H1 (cell line): ENCODE measurements at regions not wholly inside any gene's neighbourhood (a gene's known extent, or its start where the extent isn't known, plus 50 kb on each side); places are given as distances from the start of the nearest gene placed in this dataset.

Experiments
- CTCF ChIA-PET: fragments of 300-600 bp; sonication (Branson Sonifier 250); formaldehyde crosslinking; loops from one replicate; lab custom pipeline; 2021; ENCODE audit not compliant: partially characterized antibody; lab: Charles Lee
- POLR2A ChIA-PET: fragments of 300-600 bp; sonication (Branson Sonifier 250); formaldehyde crosslinking; loops from one replicate; lab custom pipeline; 2021; ENCODE audit warnings: inconsistent platforms; ENCODE audit not compliant: partially characterized antibody; lab: Charles Lee
- DNase-seq, 2 experiments: peaks; one replicate each; pipeline versions ENCODE4 v3.0.0 to v3.0.0-alpha.2; 2010 to 2022; ENCODE audit warnings: low spot score in 2 of 2, low read depth in 1 of 2, mixed read lengths in 1 of 2
- FAIRE-seq: peaks from 2 replicates; lab custom pipeline; 2011; peaks lifted over from hg19 to GRCh38; lab: Jason Lieb, UNC
- H2AFZ ChIP-seq: 2 replicates; pipeline ENCODE4 v1.8.1; 2012; ENCODE audit warnings: low read length, inconsistent platforms
- H2AK5ac ChIP-seq: 2 replicates; pipeline ENCODE4 v1.6.1; 2013; ENCODE audit warnings: low read depth, low read length
- H2BK120ac ChIP-seq: replicated peaks from 2 replicates; pipeline ENCODE3; 2013; ENCODE audit warnings: low read depth, low read length, inconsistent platforms
- H2BK12ac ChIP-seq: 2 replicates; pipeline ENCODE4 v1.6.1; 2013; ENCODE audit warnings: low read depth, low read length
- H2BK15ac ChIP-seq: 2 replicates; pipeline ENCODE4 v1.6.1; 2013; ENCODE audit warnings: low read length
- H2BK20ac ChIP-seq: 2 replicates; pipeline ENCODE4 v1.6.1; 2013; ENCODE audit warnings: low read length
- H2BK5ac ChIP-seq: 2 replicates; pipeline ENCODE4 v1.6.1; 2013; ENCODE audit warnings: low read depth, low read length
- H3K14ac ChIP-seq: 2 replicates; pipeline ENCODE4 v1.6.1; 2013; ENCODE audit warnings: inconsistent platforms; ENCODE audit not compliant: insufficient read length
- H3K18ac ChIP-seq: 2 replicates; pipeline ENCODE4 v1.6.1; 2013; ENCODE audit warnings: low read length; ENCODE audit errors: extremely low read depth
- H3K23ac ChIP-seq: 2 replicates; pipeline ENCODE4 v1.6.1; 2013; ENCODE audit warnings: inconsistent platforms; ENCODE audit not compliant: insufficient read length
- H3K23me2 ChIP-seq: 2 replicates; pipeline ENCODE4 v1.6.1; 2013; ENCODE audit warnings: low read depth, low read length
- H3K27ac ChIP-seq: 2 replicates; pipeline ENCODE4 v1.6.1; 2011; ENCODE audit warnings: low read depth, low read length, inconsistent platforms
- H3K27me3 ChIP-seq, 4 experiments: replicated peaks in 1 of 4; 1 replicate in 1 of 4; 2 replicates in 3 of 4; pipeline versions ENCODE4 v1.6.1 to v1.8.1; 2011 to 2013; ENCODE audit warnings: low read length in 3 of 4, mild to moderate bottlenecking in 3 of 4, inconsistent platforms in 2 of 4, mixed read lengths in 2 of 4, moderate library complexity in 1 of 4; ENCODE audit not compliant: control insufficient read depth in 3 of 4, insufficient read depth in 3 of 4; ENCODE audit errors: extremely low read depth in 1 of 4
- H3K36me3 ChIP-seq, 4 experiments: 2 replicates each; pipeline versions ENCODE4 v1.6.1 to v1.8.1; 2011 to 2013; ENCODE audit warnings: mild to moderate bottlenecking in 4 of 4, low read length in 3 of 4, moderate library complexity in 2 of 4, control low read depth in 1 of 4, inconsistent platforms in 1 of 4; ENCODE audit not compliant: insufficient read depth in 4 of 4, control insufficient read depth in 2 of 4
- H3K4ac ChIP-seq: replicated peaks from 2 replicates; pipeline ENCODE3; 2013; ENCODE audit warnings: low read length, low read depth, mixed read lengths, inconsistent platforms; ENCODE audit not compliant: insufficient read length
- H3K4me1 ChIP-seq, 4 experiments: replicated peaks in 1 of 4; 1 replicate in 1 of 4; 2 replicates in 3 of 4; pipeline versions ENCODE4 v1.6.1 to v1.8.1; 2011 to 2013; ENCODE audit warnings: low read length in 3 of 4, inconsistent platforms in 2 of 4, mixed read lengths in 1 of 4; ENCODE audit not compliant: insufficient read depth in 4 of 4, control insufficient read depth in 3 of 4
- H3K4me2 ChIP-seq, 2 experiments: 2 replicates each; pipeline versions ENCODE4 v1.6.1 to v1.8.1; 2011 to 2013; ENCODE audit warnings: low read depth in 2 of 2, low read length in 2 of 2, control low read depth in 1 of 2, inconsistent platforms in 1 of 2, mild to moderate bottlenecking in 1 of 2; ENCODE audit not compliant: insufficient read depth in 1 of 2
- H3K4me3 ChIP-seq, 4 experiments: fragments of 200-600, 300-600 bp in 1 of 4; sonication (generic), shearing (Covaris generic), sonication (Bioruptor Twin) in 1 of 4; 2 replicates each; pipeline versions ENCODE4 v1.5.1 to v1.8.1; 2011 to 2016; ENCODE audit warnings: low read length in 4 of 4, low read depth in 3 of 4, control low read depth in 2 of 4, inconsistent platforms in 2 of 4, mild to moderate bottlenecking in 2 of 4, mixed read lengths in 1 of 4, moderate library complexity in 1 of 4; ENCODE audit not compliant: insufficient read depth in 2 of 4; ENCODE audit errors: extremely low read depth in 1 of 4
- H3K56ac ChIP-seq: replicated peaks from 2 replicates; pipeline ENCODE3; 2013; ENCODE audit warnings: low read depth, mild to moderate bottlenecking, mixed read lengths, low read length, inconsistent platforms; ENCODE audit not compliant: insufficient read length
- H3K79me1 ChIP-seq: 2 replicates; pipeline ENCODE4 v1.6.1; 2013; ENCODE audit warnings: low read depth, low read length, control low read depth
- H3K79me2 ChIP-seq, 2 experiments: 2 replicates each; pipeline versions ENCODE4 v1.6.1 to v1.8.1; 2012 to 2013; ENCODE audit warnings: low read length in 2 of 2, mild to moderate bottlenecking in 2 of 2, inconsistent platforms in 1 of 2; ENCODE audit not compliant: insufficient read depth in 2 of 2, control insufficient read depth in 1 of 2
- H3K9ac ChIP-seq, 4 experiments: replicated peaks in 1 of 4; 1 replicate in 1 of 4; 2 replicates in 3 of 4; pipeline versions ENCODE4 v1.6.1 to v1.8.1; 2011 to 2013; ENCODE audit warnings: low read depth in 3 of 4, low read length in 3 of 4, control low read depth in 2 of 4, mild to moderate bottlenecking in 2 of 4, moderate library complexity in 2 of 4, inconsistent platforms in 1 of 4; ENCODE audit errors: extremely low read depth in 1 of 4
- H3K9me3 ChIP-seq, 2 experiments: 2 replicates each; pipeline versions ENCODE4 v1.6.1 to v1.8.1; 2012 to 2013; ENCODE audit warnings: mild to moderate bottlenecking in 2 of 2, moderate library complexity in 2 of 2, control low read depth in 1 of 2, inconsistent platforms in 1 of 2, low read depth in 1 of 2, low read length in 1 of 2, mixed read lengths in 1 of 2; ENCODE audit not compliant: insufficient read depth in 2 of 2
- H4K20me1 ChIP-seq, 2 experiments: replicated peaks in 1 of 2; 2 replicates each; pipeline versions ENCODE3 to v1.8.1; 2011 to 2013; ENCODE audit warnings: inconsistent platforms in 2 of 2, low read length in 2 of 2, mild to moderate bottlenecking in 1 of 2; ENCODE audit not compliant: insufficient read depth in 2 of 2, control insufficient read depth in 1 of 2
- H4K5ac ChIP-seq: 2 replicates; pipeline ENCODE4 v1.6.1; 2013; ENCODE audit warnings: low read length, low read depth, mixed read lengths, inconsistent platforms; ENCODE audit not compliant: insufficient read length
- H4K8ac ChIP-seq: 2 replicates; pipeline ENCODE4 v1.8.0; 2013; ENCODE audit warnings: mild to moderate bottlenecking, moderate library complexity, low read length, inconsistent platforms; ENCODE audit not compliant: insufficient read depth; ENCODE audit errors: extremely low read depth
- H4K91ac ChIP-seq: replicated peaks from 2 replicates; pipeline ENCODE3; 2013; ENCODE audit warnings: low read length, mixed read lengths, inconsistent platforms; ENCODE audit not compliant: insufficient read length
- CBX8 ChIP-seq: fragments of 300-800, 300-1000 bp; sonication (generic); IDR thresholded peaks from 2 replicates; pipeline ENCODE4 v1.7.1; 2016; ENCODE audit warnings: low read depth, low read length, borderline replicate concordance
- CEBPB ChIP-seq: IDR thresholded peaks from 2 replicates; pipeline ENCODE4 v1.6.1; 2012; ENCODE audit warnings: low read depth, low read length
- MAFK ChIP-seq: IDR thresholded peaks from 2 replicates; pipeline ENCODE4 v1.6.1; 2012; ENCODE audit warnings: low read depth, mild to moderate bottlenecking, improper control_type of control experiment, low read length
- RBBP5 ChIP-seq: IDR thresholded peaks from 2 replicates; pipeline ENCODE4 v1.7.1; 2012; ENCODE audit warnings: low read depth, mild to moderate bottlenecking, inconsistent platforms, low read length, moderate library complexity, borderline replicate concordance
- RNF2 ChIP-seq: fragments of 200-900, 300-1000 bp; sonication (generic); IDR thresholded peaks from 2 replicates; pipeline ENCODE4 v1.7.1; 2016; ENCODE audit warnings: borderline replicate concordance, low read depth, mild to moderate bottlenecking, antibody characterized with exemption, low read length; ENCODE audit not compliant: poor library complexity, severe bottlenecking; ENCODE audit errors: missing control alignments
- RXRA ChIP-seq: IDR thresholded peaks from 2 replicates; pipeline ENCODE4 v1.6.1; 2011; ENCODE audit warnings: low read depth, mild to moderate bottlenecking, low read length, moderate library complexity; ENCODE audit not compliant: insufficient read depth
- SRF ChIP-seq: IDR thresholded peaks from 2 replicates; pipeline ENCODE4 v1.6.1; 2011; ENCODE audit warnings: mild to moderate bottlenecking, low read depth, low read length, moderate library complexity
- SUZ12 ChIP-seq: fragments of 200-600 bp; sonication (generic); IDR thresholded peaks from 2 replicates; pipeline ENCODE4 v1.6.1; 2012; ENCODE audit warnings: mild to moderate bottlenecking, inconsistent platforms, low read length, moderate library complexity, mixed read lengths
- TAF1 ChIP-seq: IDR thresholded peaks from 2 replicates; pipeline ENCODE4 v1.6.1; 2011; ENCODE audit warnings: mild to moderate bottlenecking, low read depth, low read length
- ZNF274 ChIP-seq: IDR thresholded peaks from 2 replicates; pipeline ENCODE4 v1.7.0; 2012; ENCODE audit warnings: low read length, borderline replicate concordance; ENCODE audit errors: extremely low read depth
- WGBS, 2 experiments: shearing (Covaris generic) in 1 of 2; methylation state at CpG; one replicate each; pipeline versions ENCODE4 v1.1.6 to v1.1.7; 2013 to 2015; ENCODE audit warnings: low lambda C conversion rate in 2 of 2, mixed read lengths in 2 of 2, inconsistent platforms in 1 of 2, low coverage in 1 of 2, missing lambda C conversion rate in 1 of 2; ENCODE audit not compliant: insufficient replicate concordance in 2 of 2, insufficient coverage in 1 of 2, insufficient read length in 1 of 2; ENCODE audit errors: extremely low coverage in 1 of 2, missing lambda C conversion rate in 1 of 2; 5-methylcytosine and 5-hydroxymethylcytosine counted together
- TF ChIP-seq, protein P1 (sequence below): IDR thresholded peaks from 2 replicates; pipeline ENCODE4 v1.6.1; 2011; ENCODE audit warnings: low read depth, mild to moderate bottlenecking, low read length; ENCODE audit not compliant: insufficient read depth

DNA sequence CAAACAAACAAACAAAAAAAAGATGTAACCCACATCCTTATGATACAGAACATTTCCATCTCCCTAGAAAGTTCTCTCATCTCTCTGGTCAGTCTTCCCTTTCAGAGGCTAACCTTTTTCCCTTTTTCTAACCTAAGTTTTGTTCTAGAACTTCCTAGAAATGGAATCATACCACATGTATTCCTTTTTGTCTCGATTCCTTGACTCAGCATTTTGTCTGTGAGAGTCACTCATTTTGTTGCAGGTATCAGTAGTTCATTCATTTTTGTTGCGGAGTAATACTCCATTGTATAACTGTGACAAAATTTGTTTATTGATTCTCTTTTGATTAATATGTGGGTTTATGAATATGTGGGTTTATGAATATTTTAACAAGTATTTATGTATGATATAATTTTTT, 400.0 kb upstream of the PDE4D start:
- no peak overlapping the region for H2BK20ac ChIP-seq
- H3K79me1 ChIP-seq: no peaks in the 10 kb centered on the region
- no peak overlapping the region for H4K8ac ChIP-seq
- ChIA-PET POLR2A (no interaction called here), CTCF (no interaction called here)
- H2BK12ac ChIP-seq: no peak overlapping the region
- WGBS, 2 experiments: 94% methylated on average over 2 of the region's 2 CpGs; no CpG with 5 or more reads in 1 of the 2 experiments
- H3K4me1 ChIP-seq: no peaks in the 10 kb centered on the region
- no peak overlapping the region for H2BK120ac ChIP-seq
- TF ChIP-seq RNF2 (no peak), MAFK (no peak), CEBPB (no peak), TAF1 (no peak), SRF (no peak), SUZ12 (no peak), RBBP5 (no peak), RXRA (no peak), CBX8 (no peak), ZNF274 (no peak)
- TF ChIP-seq, protein P1, sequence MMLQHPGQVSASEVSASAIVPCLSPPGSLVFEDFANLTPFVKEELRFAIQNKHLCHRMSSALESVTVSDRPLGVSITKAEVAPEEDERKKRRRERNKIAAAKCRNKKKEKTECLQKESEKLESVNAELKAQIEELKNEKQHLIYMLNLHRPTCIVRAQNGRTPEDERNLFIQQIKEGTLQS: no peak
- H4K20me1 ChIP-seq: no peaks in the 10 kb centered on the region
- no peaks in the 10 kb centered on the region for H3K79me2 ChIP-seq
- H3K4me3 ChIP-seq: no peak overlapping the region
- H4K91ac ChIP-seq: no peak overlapping the region
- no peak overlapping the region for H2AK5ac ChIP-seq
- no peak overlapping the region for H3K9ac ChIP-seq
- H4K5ac ChIP-seq: no peak overlapping the region
- H3K9me3 ChIP-seq: no peaks in the 10 kb centered on the region
- no peak overlapping the region for H2BK15ac ChIP-seq
- no peak overlapping the region for H3K4ac ChIP-seq
- H3K4me2 ChIP-seq: no peak overlapping the region
- peaks cover 0 to 1% (median 0%) of the 10 kb centered on the region in 4 experiments; a peak in 1 of 7 replicates for H3K27me3 ChIP-seq
- no peak overlapping the region for H3K23ac ChIP-seq
- H2AFZ ChIP-seq: no peak overlapping the region
- FAIRE-seq (no peak), DNase-seq (no peak)
- H3K27ac ChIP-seq: no peak overlapping the region
- no peak overlapping the region for H3K14ac ChIP-seq
- H3K36me3 ChIP-seq: no peaks in the 10 kb centered on the region
- H2BK5ac ChIP-seq: no peak overlapping the region
- H3K23me2 ChIP-seq: no peaks in the 10 kb centered on the region
- no peak overlapping the region for H3K18ac ChIP-seq
- H3K56ac ChIP-seq: no peak overlapping the region
